GM18870 (cell line): ENCODE measurements at regions not wholly inside any gene's neighbourhood (a gene's known extent, or its start where the extent isn't known, plus 50 kb on each side); places are given as distances from the start of the nearest gene placed in this dataset.

Experiments used
- ATAC-seq: cut with Tn5 transposase; IDR thresholded peaks from one replicate; pipeline ENCODE4 v1.9.1; 2021; ENCODE audit warnings: moderate library complexity; ENCODE audit not compliant: unreplicated experiment

DNA sequence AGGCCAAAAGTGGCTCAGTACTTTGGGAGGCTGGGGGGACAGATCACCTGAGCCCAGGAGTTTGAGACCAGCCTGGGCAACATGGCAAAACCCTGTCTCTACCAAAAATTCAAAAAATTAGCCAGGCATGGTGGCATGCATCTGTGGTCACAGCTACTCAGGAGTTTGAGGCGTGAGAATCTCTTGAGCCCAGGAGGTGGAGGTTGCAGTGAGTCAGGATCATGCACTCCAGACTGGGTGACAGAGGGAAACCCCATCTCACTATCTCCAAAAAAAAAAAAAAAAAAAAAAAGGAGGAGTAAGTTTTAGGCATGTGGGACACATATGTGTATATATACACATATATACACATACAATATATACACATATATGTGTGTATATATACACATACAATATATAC is 165.3 kb upstream of the DPYD start:
- no peak for ATAC-seq

DNA sequence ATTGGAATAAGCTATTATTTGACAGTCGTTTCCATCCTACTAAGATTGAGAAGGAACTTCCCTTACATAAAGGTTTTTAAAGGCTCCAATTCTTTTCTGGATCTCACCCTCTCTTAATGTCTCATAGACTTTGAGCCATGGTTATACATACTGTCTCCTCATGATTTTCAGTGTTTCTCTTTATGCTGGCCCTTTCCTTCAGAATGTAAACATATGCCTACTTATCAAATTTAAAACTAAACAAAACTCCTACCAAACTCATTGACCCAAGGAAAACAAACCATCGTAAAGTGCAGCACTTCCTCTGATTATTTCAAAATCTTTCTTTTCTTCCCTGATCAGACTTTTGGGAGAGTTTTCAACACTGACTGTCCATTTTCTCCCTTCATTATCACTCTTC is 163.4 kb upstream of the DPYD start:
- no peak for ATAC-seq

DNA sequence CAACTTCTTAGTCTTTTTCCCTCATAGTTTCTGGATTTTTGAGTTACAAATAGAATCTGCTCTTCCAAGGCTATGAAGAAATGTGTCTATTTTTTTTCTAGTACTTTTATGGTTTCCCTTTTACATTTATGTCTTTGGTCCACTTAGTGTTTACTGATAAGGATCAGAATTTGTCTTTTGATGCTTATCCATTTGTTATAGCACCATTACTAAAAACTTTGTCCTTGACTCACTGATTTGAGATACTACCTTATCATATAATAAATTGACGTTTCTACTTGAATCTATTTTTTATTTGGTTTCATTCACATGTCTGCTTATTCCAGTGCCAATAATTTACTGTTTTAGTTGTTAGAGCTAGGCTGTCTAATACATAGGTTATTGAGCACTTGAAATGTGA is 161.1 kb upstream of the DPYD start:
- no peak for ATAC-seq

DNA sequence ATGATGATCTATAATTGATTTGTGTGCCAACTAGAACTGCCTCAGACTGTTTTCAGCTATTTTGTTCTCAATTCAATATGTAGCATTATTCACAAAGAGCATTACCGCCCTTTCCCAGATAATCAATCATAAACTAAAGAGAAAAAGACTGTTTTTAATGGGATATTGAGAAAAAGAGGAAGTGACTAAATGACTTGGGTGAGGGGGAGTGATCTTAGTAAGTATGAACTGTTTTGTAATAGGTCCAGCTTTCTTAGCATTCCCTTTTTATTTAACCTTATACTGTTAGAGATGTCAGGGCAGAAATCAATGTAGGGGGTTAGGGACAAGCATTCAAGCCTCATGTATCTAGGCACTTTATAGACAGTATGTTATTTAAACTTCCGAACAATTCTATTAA is 157.8 kb upstream of the DPYD start:
- ATAC-seq = no peak

DNA sequence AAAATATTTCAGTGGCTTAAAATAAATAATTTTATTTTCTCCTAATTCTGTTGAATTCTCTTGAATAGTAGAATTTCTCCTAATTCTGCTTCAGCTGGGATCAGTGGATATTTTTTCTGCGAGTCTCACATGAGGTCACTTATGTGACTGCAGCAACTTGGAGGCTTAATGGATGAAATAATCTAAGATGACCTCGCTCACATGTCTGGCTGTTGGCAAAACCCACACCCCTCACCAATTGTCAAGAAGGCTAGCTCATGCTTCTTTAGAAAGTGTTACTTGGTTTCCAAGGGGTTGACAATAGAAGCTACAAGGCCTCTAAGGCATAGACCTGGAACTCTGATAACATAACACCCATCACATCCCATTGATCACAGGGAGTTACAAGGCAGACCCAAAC is 156.9 kb upstream of the DPYD start:
- no peak for ATAC-seq

DNA sequence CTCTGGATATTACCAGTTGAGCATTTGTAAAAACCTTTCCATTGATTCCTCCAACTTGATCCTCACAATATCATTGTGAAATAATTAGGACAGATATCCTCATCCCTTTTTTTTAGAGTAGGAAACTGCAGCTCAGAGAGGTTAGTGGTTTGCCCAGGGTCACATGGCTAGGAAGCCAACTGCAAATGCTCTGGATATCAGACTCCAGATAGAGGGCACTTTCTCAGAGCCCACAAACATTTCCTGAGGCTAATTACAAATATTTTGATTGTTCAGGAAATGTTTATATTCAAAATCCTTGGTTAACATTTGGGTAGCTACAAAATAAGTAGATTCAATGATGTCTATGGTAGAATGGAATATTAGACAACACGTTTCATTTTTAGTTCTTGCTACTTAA is 154.8 kb upstream of the DPYD start:
- no peak for ATAC-seq

DNA sequence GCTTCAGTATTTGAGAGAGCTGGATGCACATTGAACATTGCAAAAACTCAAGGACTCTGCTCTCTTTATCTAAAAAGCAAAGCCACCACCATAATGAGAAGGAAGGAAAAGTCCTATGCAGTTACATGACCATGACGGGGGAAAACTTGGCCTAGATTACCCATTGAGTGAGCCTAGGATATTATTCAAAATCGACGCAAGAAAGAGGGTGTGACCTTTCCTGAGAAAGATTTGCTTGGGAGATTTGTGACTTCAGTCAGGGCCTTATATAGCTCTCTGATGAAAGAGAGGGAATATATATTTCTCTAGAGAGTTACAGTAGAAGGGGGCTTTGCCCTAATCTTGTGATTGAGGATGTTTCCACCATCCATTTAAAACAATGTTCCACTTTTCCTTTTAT is 153.0 kb upstream of the DPYD start:
- ATAC-seq = no peak

DNA sequence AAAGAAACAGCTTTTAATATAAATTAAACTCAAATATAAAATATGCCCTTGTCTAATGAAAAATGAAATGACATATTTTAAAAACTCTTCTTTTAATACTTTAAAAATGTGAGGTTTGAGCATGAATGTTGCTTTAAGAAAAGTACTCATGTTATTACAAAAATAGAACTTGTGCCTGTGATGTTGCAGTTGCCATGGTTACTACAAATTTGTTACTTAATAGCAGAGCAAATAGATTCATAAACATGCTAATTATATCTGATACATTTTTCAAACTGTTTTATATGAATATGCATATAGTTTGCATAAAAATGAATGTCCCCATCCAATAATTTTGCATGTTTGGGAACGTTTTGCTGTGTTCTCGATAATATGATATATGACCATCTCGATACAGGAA is 152.3 kb upstream of the DPYD start:
- no peak for ATAC-seq

DNA sequence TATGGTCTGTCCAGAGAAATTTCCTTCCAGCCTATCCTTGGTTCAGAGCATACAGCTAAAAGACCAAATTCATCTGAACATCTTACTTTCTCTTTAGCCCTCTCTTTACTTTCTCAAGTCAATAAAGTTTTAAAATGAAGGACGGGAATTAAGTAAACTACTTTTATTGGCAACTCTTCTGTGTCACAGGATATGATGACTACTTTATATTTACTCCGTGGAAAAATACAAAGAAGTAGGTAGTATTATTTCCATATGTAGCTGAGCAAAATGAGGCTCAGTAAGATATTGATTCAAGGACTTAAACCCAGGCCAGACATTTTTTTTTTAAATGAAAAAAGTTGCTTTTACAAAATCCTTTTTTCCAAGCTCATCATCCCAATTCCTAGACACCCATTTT is 151.2 kb upstream of the DPYD start:
- ATAC-seq = no peak

DNA sequence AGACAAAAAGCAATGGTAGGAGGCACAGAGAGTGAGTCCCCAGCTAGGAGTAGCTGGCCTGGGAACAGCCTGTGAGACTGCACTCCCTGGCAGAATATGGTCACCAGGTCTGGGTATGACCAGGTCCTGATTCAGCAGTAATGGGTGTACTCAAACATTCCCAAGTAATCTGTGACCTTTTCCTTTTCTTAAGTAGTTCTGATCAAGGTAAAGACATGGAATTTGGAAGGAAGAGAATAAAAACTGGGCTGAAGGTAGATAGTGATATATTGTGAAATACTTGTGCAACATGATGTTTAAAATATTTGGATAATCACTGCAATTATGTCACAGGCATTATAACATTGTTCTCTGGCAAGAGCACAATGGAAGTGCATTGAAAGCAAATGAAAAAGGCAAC is 147.2 kb upstream of the DPYD start:
- ATAC-seq = no peak

DNA sequence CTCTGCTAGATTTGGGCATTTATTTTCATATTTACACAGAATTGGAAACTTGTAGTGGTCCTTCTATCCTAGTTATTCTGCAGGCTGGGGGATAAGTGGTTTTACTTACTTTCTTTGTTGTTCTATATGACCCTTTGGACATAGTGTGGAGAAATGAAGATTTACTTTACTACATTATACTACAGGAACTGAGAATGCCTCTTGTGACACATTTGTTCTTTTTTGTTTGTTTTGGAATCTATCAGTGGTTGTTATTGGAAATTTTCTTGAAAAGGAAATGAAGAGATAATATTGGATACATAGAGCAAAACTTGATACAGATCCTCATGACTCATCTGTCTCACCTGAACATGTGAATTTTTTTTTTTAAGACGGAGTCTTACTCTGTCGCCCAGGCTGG is 146.1 kb upstream of the DPYD start:
- ATAC-seq = no peak

DNA sequence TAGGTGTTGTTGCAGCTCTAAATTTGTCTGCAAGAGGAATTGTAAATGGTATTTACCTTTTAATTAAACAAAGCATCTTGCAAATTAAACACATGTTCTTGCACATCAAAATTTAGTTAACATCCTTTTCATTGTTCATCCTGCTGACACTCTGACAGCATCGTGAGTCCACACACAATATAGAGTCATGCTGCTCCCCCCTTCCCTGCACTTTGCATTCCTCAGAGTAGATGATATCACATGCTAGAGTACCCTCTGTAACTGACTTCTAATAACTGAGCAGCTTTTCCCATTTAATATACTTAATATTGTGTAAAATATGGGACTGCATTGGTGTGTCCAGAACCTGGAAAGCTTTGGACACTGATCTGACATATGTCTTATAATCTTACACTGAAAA is 138.8 kb upstream of the DPYD start:
- no peak for ATAC-seq

DNA sequence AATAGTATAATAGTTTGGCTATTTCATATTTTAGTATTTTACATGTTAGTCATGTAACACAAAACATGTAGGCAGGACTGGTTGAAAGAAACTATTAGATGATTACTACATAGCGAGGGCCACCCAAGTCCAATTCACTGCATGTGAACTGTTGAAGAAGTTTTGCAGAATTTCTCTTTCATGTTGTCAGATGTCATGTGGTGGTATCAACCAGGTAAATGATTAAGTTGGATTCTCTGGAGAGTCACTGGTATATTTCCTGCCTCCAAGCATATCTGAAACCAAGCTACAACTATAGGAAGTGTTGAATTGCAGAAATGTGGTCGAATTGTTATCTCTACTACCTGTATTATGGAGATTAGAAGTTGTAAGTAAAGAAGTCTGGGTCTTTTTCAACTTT is 137.8 kb upstream of the DPYD start:
- no peak for ATAC-seq

DNA sequence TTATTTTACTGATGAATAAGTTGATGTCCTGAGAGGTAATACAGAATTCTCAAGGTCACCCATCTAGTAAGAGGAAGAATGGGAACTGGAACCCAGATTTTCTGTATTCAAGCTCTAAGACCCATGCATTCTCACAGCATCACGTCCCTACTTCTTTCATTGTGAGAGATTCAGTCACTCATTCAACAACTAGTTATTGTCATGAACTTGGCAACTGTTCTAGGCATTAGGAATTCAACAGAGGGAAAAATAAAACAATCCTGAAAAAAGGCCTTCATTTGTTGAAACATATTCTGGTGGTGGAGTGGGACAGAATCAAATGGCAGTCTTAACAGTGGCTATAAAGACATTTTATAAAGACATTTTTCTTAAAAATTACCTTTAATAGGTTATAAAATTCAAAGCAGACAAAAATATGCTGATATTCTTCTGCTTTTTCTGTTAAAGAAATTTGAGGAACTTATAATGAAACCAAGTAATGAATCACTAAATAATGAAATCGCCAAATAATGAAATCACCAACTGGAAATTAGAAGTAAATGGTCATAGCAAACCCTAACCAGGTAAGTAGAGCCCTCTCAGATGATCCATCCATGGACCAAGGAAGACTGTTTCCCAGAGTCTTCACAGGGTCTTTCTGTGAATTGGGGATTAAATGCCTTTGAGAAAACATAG is 136.5 kb upstream of the DPYD start:
- ATAC-seq = no peak

DNA sequence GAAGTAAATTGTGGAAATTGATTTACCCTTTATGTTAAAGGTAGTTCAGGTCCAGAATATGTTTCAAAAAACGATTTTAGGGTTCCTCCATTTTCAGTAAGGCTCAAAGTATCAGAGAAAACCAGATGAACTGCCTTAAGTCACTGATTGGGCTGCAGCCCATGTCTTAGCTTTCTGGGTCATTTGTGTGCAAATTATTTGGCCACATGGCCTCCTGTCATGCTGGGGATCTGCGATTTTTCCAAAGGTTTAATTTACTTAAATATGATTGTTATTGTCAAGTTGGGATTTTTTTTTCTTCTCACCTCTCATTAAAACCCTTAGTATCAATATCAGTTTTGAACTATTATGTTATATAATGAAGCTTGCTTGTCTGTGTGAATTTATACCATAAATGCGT is 135.9 kb upstream of the DPYD start:
- ATAC-seq = no peak

DNA sequence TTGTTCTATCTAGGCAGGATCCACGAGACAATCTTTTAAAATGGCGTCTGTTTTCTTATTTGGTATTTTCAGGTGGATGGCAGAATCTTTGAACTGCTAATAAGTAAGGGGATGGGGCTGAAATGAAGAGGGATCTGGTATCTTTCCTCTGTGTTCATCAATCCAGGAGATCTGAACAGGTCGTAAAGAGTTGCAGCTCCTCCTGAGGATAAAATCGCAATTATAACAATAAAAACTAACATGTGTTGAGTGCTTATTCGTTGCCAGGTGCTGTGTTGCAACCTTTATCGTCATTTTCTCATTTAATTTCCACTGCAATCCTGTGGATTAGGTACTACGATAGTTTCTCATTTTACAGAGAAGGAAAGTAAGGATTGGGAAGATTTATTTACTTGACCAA is 134.6 kb upstream of the DPYD start:
- ATAC-seq = no peak

DNA sequence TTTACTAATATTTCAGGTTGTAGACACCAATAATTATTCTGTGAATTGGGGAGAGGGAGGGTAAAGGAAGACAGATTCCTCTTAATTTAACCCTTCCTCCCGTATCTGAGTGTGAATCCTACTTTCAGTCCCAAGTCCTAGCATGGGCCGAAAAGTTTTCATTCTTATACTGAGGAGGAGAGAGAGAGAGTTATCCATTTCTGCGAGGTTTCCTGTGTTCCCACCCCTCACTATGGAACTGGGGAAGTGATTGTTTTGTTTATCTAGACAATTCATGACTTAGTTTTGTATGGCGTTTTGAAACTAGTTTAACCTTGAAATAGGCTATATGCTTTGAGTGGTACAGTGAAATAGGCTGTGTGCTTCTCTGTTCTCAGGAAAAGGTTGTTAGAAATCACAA is 134.0 kb upstream of the DPYD start:
- ATAC-seq = no peak

DNA sequence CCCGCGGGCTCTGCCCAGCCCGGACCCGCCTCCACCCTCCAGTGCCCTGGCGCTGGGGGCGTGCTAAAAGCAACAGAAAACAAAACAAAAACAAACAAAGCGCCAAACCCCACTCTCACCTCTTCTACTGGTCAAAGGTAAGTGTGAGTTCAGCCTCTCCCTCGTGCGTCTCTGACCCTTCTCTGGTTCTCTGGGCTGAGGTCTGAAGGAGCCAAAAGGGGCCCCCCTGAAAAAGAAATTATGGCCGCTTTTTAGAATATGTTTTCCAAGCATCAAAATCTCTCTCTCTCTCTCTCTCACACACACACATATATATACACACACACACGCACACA is 133.5 kb upstream of the DPYD start:
- no peak for ATAC-seq

DNA sequence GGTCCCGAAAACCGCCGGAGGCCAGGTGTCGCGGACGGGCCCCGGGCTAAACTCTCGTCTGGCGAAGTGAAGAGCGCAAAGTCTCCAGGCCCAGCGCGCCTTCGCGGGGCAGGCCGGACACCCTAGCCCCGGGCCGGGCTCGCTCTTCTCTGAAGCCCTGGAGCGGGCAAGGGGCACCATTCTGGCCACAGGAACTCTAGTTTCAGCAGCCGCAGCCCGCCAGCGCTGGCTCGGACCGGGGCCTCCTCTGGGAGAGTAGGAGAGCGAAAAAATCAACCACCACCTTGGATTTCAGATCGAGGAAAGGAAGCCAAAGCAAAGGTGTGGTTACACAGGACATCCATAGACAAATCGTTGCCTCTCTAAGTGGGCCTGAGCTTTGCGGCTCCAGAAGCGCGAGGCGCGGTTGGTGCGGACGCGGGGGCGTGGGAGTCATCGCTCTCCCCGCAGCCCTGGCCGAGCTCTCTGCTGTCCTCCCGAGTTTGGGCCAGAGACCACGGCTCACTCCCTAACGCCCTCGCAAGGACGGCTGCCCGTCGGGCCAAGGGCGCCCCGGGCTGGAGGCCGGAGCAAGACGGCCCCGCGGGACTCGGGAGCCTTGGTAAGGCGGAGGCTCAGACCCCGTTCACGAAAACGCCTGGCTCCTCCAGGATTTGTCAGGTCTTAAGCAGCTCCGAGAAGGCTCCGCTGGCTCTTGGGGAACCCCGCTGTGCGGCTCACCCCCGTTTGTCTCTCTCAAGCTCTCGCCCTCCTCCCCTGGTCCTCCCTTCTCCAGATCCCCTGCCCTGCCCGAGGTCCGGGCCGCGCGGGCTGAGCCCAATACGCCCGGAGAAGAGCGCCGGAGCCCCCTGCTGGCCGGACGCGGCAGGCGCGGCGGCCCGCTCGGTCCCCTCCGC is 132.9 kb upstream of the DPYD start:
- peak; percentile 75 for ATAC-seq

DNA sequence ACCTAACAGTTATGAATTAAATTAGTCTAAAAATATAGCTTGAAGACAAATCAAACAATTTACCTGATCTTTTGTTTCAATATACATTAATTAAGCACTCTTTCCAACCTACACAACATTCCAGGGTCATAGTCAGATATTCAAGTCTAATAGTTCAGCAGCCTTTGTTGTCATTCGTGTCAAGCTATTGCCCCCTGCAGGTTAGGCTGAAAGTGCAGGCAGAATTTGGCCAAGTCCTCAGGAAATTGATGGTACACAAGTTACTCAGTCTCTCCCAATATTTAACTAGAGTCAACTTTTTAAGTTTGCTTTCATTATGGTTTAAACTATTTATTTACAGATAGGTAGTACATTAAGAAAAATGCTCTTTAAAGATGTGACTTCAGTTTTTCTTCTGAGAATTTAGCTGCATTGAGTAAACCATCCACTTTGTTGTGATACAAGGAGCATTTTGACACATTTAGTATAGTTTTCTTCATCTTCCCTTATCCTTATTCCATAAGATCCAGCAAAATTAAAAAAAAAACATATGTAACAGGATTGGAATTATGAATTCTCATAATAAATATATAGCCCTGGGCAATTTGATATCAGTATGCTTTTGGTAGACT is 130.3 kb upstream of the DPYD start:
- ATAC-seq = peak; percentile 59

DNA sequence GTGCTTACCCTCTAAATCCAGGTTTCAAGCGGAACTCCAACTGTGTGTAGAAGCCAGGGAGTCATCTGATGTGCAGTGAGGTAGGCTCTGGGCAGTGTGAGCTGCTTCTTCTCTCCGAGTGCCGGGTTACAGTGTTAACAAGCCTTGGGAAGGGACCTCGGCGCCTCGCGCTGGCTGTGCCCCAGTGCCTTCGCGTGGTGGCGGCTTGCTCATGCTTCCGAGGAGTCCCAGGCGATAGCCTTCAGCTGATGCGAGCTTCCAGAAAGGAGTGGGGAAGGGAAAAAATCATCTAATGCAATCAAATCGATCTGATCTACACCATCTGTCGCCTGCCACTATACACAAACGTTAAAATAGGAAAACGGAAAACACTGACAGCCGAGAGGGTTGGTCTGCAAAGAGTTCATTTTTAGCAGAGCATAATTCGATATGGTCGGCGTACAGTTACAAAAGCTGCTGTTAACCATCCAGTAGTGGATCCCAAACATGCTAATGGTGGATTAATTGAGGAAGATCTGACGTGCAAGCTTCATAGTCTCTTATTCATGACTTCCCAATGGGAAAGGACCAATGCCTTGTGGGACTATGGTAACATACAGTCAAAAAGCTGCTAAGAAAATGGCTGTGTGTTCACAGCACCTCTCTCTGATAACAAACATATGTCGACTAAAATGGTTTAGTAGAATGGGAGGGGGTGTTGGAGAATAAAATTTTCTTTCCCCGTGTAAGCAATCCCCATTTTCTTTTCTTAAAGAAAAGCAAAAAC is 128.7 kb upstream of the DPYD start:
- no peak for ATAC-seq
